SU-DHL-6 (cell line): ENCODE measurements at regions not wholly inside any gene's neighbourhood (a gene's known extent, or its start where the extent isn't known, plus 50 kb on each side); places are given as distances from the start of the nearest gene placed in this dataset.

Source experiments
- H2AFZ ChIP-seq: fragments of 200-600 bp; sonication (generic); 2 replicates; pipeline ENCODE4 v1.6.1; 2014; ENCODE audit warnings: low read depth, mild to moderate bottlenecking, moderate library complexity, mixed read lengths, antibody characterized with exemption, low read length; ENCODE audit not compliant: severe bottlenecking
- H3F3A ChIP-seq: fragments of 200-600 bp; shearing (Covaris generic); 2 replicates; pipeline ENCODE4 v1.6.0; 2016; ENCODE audit warnings: antibody characterized with exemption, mild to moderate bottlenecking; ENCODE audit not compliant: insufficient read depth
- H3K27ac ChIP-seq: fragments of 200-600 bp; sonication (generic); 2 replicates; pipeline ENCODE4 v1.5.1; 2016; ENCODE audit warnings: low read depth, mild to moderate bottlenecking, low read length, moderate library complexity, mixed read lengths
- H3K27me3 ChIP-seq: fragments of 200-600 bp; sonication (generic), shearing (Covaris generic); 2 replicates; pipeline ENCODE4 v1.6.0; 2014; ENCODE audit warnings: mild to moderate bottlenecking, low read length
- H3K36me3 ChIP-seq: fragments of 200-600 bp; sonication (generic); 2 replicates; pipeline ENCODE4 v1.6.1; 2014; ENCODE audit warnings: mild to moderate bottlenecking, low read length, mixed read lengths
- H3K4me2 ChIP-seq: fragments of 300-600, 200-600 bp; shearing (Covaris generic), sonication (generic); 2 replicates; pipeline ENCODE4 v1.6.0; 2014; ENCODE audit warnings: low read length, low read depth, mild to moderate bottlenecking; ENCODE audit not compliant: poor library complexity, severe bottlenecking
- H3K4me3 ChIP-seq: fragments of 200-600 bp; sonication (generic); 2 replicates; pipeline ENCODE4 v1.5.1; 2014; ENCODE audit warnings: antibody characterized with exemption, low read length, mild to moderate bottlenecking, mixed read lengths; ENCODE audit not compliant: insufficient read depth, poor library complexity, severe bottlenecking
- H3K79me2 ChIP-seq: fragments of 200-600 bp; sonication (generic); 2 replicates; pipeline ENCODE4 v1.6.1; 2014; ENCODE audit warnings: mild to moderate bottlenecking, low read length, moderate library complexity; ENCODE audit not compliant: insufficient read depth
- H3K9ac ChIP-seq: fragments of 200-600 bp; sonication (generic); 2 replicates; pipeline ENCODE4 v1.7.0; 2014; ENCODE audit warnings: mild to moderate bottlenecking, low read length
- H3K9me2 ChIP-seq: fragments of 200-600 bp; sonication (generic); replicated peaks from 2 replicates; pipeline ENCODE4 v1.6.1; 2014; ENCODE audit warnings: low read length; ENCODE audit not compliant: insufficient read depth
- H3K9me3 ChIP-seq: fragments of 200-600 bp; sonication (generic); 2 replicates; pipeline ENCODE4 v1.6.1; 2014; ENCODE audit warnings: low read length, mixed read lengths; ENCODE audit not compliant: insufficient read depth
- H4K20me1 ChIP-seq: fragments of 200-600 bp; sonication (generic); 2 replicates; pipeline ENCODE4 v1.6.1; 2014; ENCODE audit warnings: low read depth, mild to moderate bottlenecking, antibody characterized with exemption, low read length, moderate library complexity, mixed read lengths
- EZH2phosphoT487 ChIP-seq: fragments of 200-600 bp; sonication (generic), shearing (Covaris generic); conservative IDR thresholded peaks from 2 replicates; pipeline ENCODE4 v1.6.1; 2018; ENCODE audit warnings: mild to moderate bottlenecking, antibody characterized with exemption, low read length, moderate library complexity, mixed read lengths
- TF ChIP-seq, protein P1 (sequence below): fragments of 200-600 bp; sonication (generic); IDR thresholded peaks from one replicate; pipeline ENCODE4 v1.5.1; 2017; ENCODE audit warnings: antibody characterized with exemption, mild to moderate bottlenecking, low read length, moderate library complexity; ENCODE audit not compliant: insufficient read depth, poor library complexity, severe bottlenecking

DNA sequence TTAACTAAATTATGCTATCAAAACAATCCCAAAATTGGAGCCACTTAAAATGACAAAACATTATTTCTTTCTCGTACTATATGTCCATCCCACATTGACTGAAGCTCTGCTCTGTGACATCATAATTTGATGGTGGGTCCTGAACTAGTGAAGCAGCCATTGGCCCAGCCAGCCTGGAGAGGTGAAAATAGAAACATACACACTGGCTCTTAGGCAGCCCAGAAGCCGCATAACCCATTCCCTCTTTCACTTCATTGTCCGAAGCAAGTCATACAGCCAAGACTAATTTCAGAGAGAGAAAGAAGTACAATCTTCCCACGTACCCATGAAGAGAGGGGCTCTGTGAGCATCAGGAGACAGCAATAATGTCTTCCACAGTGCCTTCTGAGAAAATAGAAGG is 342.5 kb downstream of the NFIB start:
- H3K9ac ChIP-seq, result no peak overlapping the region
- H3K79me2 ChIP-seq, result no peaks in the 10 kb centered on the region
- no peaks in the 10 kb centered on the region for H3K36me3 ChIP-seq
- H4K20me1 ChIP-seq, result no peaks in the 10 kb centered on the region
- H3K9me2 ChIP-seq, result no peaks in the 10 kb centered on the region
- TF ChIP-seq, protein P1, sequence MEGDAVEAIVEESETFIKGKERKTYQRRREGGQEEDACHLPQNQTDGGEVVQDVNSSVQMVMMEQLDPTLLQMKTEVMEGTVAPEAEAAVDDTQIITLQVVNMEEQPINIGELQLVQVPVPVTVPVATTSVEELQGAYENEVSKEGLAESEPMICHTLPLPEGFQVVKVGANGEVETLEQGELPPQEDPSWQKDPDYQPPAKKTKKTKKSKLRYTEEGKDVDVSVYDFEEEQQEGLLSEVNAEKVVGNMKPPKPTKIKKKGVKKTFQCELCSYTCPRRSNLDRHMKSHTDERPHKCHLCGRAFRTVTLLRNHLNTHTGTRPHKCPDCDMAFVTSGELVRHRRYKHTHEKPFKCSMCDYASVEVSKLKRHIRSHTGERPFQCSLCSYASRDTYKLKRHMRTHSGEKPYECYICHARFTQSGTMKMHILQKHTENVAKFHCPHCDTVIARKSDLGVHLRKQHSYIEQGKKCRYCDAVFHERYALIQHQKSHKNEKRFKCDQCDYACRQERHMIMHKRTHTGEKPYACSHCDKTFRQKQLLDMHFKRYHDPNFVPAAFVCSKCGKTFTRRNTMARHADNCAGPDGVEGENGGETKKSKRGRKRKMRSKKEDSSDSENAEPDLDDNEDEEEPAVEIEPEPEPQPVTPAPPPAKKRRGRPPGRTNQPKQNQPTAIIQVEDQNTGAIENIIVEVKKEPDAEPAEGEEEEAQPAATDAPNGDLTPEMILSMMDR, result no peak
- no peak for TF ChIP-seq EZH2phosphoT487
- H3K9me3 ChIP-seq, result no peaks in the 10 kb centered on the region
- H3K4me2 ChIP-seq, result no peak overlapping the region
- no peak overlapping the region for H2AFZ ChIP-seq
- no peak overlapping the region for H3K27ac ChIP-seq
- no peak overlapping the region for H3K4me3 ChIP-seq
- H3F3A ChIP-seq, result no peaks in the 10 kb centered on the region
- no peaks in the 10 kb centered on the region for H3K27me3 ChIP-seq

DNA sequence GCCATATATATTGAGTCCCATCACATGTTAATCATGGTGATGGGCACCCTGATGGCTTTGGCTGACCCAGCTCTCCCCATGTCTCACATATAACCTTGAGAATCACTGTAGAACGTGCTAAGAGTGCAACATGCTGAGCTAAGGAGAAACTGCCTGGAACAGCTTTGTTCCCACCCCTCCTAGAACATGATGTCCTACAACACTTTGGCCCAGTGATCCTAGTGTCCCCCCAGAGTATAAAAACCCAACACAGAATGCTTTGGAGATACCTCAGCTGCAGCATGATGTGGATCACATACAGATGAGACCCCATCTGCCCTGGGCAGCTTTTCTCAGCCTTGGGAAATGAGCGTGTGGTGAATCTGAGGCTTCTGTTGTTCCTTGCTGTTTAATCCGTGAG is 343.5 kb downstream of the NFIB start:
- Histone ChIP-seq H4K20me1 (no peaks in the 10 kb centered on the region), H3K79me2 (no peaks in the 10 kb centered on the region), H3K27me3 (no peaks in the 10 kb centered on the region), H3F3A (no peaks in the 10 kb centered on the region), H3K9me2 (no peaks in the 10 kb centered on the region), H3K9ac (no peak overlapping the region), H3K9me3 (no peaks in the 10 kb centered on the region), H3K27ac (no peak overlapping the region), H3K4me2 (no peak overlapping the region), H3K4me3 (no peak overlapping the region), H3K36me3 (no peaks in the 10 kb centered on the region), H2AFZ (no peak overlapping the region)
- no peak for TF ChIP-seq EZH2phosphoT487
- TF ChIP-seq, protein P1, result no peak

DNA sequence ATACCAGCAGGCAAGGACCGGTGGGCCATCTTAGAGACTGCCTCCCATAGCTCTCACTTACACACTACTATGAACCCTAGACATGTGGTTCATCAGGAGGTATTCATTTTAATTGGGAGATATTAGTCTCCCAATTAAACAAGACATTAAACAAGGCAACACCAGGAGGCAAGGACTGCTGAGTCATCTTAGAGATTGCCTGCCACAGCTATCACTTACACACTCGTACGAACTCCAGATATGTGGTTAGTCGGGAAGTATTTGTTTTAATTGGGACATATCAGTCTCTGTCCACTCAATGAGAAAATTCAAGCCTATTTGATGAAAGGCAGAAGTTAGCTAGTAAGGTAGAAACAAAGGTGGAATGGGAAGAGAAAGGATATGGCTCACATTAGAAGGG is 343.9 kb downstream of the NFIB start:
- Histone ChIP-seq H3K4me2 (no peak overlapping the region), H3K4me3 (no peak overlapping the region), H3K9me2 (no peaks in the 10 kb centered on the region), H3K79me2 (no peaks in the 10 kb centered on the region), H3F3A (no peaks in the 10 kb centered on the region), H2AFZ (no peak overlapping the region), H3K27me3 (no peaks in the 10 kb centered on the region), H3K36me3 (no peaks in the 10 kb centered on the region), H4K20me1 (no peaks in the 10 kb centered on the region), H3K9ac (no peak overlapping the region), H3K27ac (no peak overlapping the region), H3K9me3 (no peaks in the 10 kb centered on the region)
- no peak for TF ChIP-seq EZH2phosphoT487
- TF ChIP-seq, protein P1, result no peak

DNA sequence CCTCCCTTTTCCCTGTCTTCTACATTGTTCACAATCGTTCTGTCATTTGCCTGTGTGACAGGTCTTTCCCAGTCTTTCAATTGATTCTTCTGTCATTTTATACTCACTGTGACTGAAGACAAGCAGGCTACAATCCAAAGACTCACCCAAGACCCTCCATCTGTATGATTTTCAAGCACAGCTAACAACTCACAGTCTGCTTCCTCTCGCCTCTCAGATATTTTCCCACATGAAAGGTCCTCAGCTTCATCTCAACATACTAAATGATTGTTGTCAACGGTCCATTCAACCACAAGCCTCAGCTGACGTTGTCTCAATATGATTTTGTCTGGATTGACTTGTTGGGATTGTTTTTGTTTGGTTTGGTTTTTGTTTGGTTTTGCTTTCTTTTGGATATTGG is 346.5 kb downstream of the NFIB start:
- Histone ChIP-seq H2AFZ (no peak overlapping the region), H3K9ac (no peak overlapping the region), H3K9me2 (no peaks in the 10 kb centered on the region), H3K36me3 (no peaks in the 10 kb centered on the region), H3K4me3 (no peak overlapping the region), H3K79me2 (no peaks in the 10 kb centered on the region), H3K9me3 (no peaks in the 10 kb centered on the region), H3K27ac (no peak overlapping the region), H3F3A (no peaks in the 10 kb centered on the region), H3K27me3 (no peaks in the 10 kb centered on the region), H4K20me1 (no peaks in the 10 kb centered on the region), H3K4me2 (no peak overlapping the region)
- TF ChIP-seq, protein P1, result no peak
- no peak for TF ChIP-seq EZH2phosphoT487
